CD4-positive, alpha-beta T cell treated with Interferon gamma for 1 hour (primary cell): ENCODE measurements at regions not wholly inside any gene's neighbourhood (a gene's known extent, or its start where the extent isn't known, plus 50 kb on each side); places are given as distances from the start of the nearest gene placed in this dataset.

ENCODE experiments used
- DNase-seq: peaks from one replicate; pipeline ENCODE4 v3.0.0-alpha.2; 2020

DNA sequence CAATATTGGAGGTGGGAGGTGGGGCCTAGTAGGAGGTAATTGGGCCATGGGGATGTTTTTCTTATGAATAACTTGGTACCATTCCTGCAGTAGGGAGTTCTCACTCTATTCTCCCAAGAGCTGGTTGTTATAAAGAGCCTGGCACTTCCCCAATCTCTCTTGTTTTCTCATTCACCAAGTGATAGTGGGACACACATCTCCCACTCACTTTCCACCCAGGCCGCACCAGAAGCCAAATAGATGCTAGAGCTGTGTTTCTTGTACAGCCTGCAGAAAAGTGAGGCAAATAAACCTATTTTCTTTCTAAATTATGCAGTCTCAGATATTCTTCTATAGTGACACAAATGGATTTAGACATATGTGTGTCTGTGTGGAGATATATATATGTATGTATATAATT is 117.6 kb downstream of the ANKRD50 start:
- DNase-seq, result no peak

DNA sequence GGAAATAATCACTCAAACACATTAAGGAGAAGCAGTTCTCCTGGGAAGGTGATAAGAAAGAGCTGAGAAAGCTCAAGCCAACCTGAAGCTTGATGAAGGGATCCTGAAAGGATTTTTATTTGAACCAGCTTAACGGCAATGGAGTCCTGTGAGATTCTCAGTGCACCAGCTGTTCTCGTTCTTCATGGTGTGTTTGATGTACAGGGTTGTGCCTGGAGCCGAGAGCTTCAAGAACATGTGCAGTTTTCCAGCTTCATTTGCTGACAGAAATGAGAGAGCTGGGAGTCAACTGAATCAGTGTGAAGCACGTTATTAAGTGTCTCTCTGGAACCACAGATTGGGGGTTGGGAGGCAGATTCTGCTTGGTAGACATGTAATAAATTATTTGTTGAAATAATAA is 115.7 kb downstream of the ANKRD50 start:
- no peak for DNase-seq

DNA sequence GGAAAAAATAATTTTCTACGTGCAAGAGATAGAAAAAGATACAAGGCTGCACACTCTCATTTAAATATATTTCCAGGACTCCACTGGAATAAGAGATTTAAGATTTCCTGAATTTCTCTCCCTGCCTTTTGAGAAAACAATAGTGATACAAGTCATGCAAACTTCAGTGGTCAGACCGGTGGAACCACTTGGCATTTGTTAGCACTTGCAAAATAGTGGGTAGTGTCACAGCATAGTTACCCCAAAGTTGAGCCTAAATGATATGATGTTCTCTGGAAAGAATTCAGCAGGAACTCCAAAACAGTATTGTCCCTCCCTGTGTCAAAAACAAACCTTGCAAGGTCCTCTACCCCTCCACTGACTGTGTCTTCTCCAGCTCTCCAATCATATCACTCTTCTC is 102.3 kb downstream of the ANKRD50 start:
- no peak for DNase-seq
